SK-MEL-5 (cell line): ENCODE measurements at regions not wholly inside any gene's neighbourhood (a gene's known extent, or its start where the extent isn't known, plus 50 kb on each side); places are given as distances from the start of the nearest gene placed in this dataset.

Source experiments
- DNase-seq: peaks from one replicate; pipeline ENCODE4 v3.0.0-alpha.2; 2016; ENCODE audit warnings: low read depth, low spot score
- in situ Hi-C: cut with HindIII; loops from 2 replicates; pipeline ENCODE4 v1.10.0; 2016; ENCODE audit warnings: low sequenced_read_pairs, high pct_unique_total_duplicates, low pct_unique_long_range_greater_than_20kb

DNA sequence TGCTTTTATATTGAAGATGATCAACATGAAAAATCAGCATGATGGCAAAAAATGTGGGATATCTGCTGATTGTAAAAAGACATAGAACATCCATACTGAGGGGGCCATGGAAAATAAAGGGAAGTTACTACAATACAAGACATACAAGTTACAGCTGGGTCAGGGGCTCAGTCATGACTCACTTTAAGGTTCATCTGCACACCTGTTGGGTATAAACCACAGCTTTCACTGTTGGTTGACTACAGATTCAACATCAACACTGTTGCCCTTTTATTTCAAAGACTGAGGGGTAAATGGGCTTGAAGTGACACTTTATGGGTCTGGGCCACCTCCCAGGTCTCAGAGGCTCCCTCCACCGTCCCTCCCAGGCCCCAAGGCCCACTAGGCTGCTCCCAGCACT lies 98.1 kb upstream of the IRS2 start:
- DNase-seq = no peak
- in situ Hi-C loops = no loop called here

DNA sequence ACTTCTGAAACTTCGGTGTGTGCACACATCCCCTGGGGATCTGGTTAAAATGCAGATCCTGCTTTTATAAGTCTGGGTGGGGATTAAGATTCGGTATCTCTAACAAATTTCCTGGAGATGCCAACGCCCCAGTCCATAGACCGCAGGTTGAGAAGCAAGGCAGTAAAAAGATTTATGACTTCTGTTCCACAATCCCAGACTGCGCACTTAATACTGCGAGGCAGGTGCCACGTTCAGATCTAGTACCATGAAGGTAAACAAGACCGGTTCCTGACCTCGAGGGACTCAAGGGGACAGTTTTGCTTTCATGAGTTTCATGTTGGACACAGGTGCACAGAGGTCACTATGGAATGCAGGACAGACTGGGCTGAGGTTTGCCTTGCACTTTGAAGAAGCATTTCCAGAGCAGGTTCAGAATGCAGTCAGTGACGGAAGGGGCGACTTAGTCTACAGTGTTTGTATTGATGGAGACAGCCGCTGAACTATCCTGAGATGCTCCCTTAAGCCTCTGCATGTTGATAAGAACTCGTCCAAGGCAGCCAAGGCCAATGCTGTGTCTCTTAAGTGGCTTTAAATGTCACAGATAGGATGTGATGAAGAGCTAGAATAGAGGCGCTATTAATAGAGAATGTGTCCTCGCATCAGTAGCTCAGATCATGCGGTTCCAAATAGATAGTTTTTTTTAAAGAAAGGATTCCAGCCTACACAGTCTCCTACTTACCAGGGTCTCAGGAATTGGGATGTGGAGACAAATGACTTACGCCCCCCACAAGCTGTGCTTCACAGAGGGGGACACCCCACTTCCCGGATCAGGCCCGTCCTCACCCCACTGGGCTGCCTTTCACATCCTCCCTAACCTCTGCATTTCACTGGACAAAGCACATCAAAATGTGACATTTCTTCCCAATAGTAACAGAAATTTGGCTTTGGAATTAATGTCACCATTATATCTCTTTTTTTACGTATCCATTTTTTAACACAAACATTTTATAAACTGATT lies 97.1 kb upstream of the IRS2 start:
- peak; percentile 18 for DNase-seq
- in situ Hi-C loops = no loop called here

DNA sequence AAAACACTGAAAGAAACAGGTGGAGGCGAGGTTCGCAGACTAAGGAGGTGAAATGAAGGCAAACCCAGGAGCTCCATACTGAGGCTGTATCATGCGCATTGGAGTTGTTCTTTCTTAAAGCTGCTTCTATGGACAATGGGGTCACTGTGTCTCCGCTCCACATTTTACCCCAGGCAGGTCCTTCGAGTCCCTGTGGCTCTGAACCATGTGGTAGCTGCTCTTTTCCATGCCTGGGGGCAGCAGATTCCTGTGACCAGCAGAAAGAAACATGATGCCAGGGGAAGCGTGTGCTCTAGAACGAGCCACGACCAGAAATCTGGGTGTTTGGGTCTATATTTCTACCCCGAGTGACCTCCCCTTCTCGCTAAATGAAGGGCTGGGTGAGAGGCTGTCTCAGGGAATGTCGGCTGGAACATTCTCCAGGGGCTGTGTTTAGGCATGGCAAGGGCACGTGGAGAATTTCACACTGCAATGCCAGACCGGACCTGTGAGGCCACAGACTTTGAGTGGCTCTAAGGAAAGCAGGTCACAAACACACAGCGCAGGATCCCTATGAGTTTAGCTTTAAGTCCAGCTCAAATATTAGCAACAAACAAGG lies 95.7 kb upstream of the IRS2 start:
- in situ Hi-C loops = no loop called here
- no peak for DNase-seq

DNA sequence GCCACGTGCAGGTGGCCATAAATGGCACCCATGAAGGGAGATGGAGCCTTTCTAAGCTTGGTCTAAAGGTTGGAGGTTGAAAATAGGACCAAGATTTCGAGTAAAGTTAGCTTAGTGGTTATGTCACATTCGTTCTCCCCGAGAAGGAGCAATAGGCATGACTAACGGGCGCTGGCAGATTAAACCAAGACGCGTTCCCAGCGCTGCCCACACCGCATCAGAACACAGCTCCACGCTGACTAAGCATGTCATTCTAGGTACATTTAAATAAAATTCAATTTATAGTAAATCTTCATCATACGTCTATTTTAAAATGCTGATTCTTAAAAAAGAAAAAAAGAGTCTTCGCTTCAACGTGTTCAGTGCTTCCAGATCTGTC lies 95.0 kb upstream of the IRS2 start:
- no peak for DNase-seq
- in situ Hi-C loops = no loop called here

DNA sequence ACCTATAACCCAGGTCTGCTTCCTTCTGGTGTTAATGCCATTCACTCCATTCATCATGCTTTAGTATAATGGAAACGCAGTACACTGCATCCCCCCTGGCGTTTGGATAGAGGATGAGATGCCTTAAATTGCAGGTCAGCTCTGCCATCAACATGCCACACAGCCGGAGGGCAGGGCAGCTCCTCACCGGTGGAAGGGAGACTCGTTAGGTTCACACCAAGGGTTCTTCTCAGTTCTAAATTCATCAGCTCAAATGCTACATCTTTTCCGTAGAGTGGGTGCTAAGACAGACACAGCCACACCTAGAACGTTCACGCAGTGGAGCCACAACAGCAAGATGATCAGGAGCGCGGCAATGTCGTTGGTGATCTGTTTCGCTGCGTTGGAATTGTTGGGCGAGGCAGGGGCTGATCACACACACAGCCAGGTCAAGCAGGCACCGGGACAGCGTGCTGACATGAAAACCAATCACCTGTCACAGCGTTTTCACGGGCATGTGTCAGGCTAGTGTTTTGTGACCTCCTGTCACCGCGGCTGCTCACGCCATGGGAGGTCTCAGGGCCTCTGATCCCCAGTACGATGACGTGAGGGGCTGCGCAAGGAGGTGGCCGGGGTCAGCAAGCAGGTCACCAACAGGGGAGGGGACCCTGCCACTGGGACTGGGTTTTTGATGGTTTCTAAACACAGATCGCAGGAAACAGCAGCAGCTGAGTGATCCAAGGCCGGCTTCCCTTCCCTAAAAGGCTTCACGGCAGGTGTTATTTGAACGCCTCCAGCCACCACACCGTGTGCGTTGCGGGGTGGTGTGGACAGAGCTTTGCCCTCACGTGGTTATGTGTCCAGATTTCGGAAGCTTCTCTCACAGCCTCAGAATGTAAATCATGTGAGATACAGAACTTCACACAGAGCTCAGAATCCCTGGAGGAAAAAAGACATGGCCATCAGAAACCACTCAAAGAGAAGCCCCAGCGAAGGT lies 94.3 kb upstream of the IRS2 start:
- no peak for DNase-seq
- in situ Hi-C loops = no loop called here

DNA sequence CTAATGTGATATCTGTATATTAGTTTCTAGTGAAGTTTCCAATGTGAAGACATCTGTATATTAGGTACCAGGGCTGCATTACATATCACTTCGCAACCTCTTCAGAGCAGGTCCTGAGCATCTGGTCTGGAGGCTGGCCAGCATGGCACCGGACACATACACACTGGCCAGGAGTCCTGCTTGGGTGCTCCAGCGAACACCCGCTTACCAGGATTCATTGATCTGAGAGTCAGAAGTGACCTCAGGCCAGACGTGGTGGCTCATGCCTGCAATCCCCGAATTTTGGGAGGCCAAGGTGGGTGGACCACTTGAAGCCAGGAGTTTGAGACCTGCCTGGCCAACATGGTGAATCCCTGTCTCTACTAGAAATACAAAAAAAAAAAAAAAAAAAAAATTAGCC lies 93.0 kb upstream of the IRS2 start:
- no peak for DNase-seq
- in situ Hi-C loops = no loop called here

DNA sequence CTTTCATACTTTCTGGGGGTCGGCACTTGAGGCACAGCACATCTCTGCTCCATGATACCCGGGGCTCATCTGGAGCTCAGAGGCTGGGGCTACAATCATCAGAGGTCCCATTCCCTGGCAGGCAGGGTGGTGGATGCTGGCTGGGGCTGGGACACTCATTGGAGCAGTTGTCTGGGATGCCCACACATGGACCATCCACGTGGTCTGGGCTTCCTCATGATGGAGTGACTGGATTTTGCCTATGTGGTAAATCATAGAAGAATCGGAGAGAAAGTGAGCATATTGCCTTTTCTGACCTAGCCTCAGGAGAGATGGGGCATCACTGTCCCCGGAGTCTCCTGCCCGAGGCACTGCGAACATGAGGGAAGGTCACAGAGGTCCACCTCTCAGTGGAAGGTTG lies 91.4 kb upstream of the IRS2 start:
- in situ Hi-C loops = no loop called here
- no peak for DNase-seq

DNA sequence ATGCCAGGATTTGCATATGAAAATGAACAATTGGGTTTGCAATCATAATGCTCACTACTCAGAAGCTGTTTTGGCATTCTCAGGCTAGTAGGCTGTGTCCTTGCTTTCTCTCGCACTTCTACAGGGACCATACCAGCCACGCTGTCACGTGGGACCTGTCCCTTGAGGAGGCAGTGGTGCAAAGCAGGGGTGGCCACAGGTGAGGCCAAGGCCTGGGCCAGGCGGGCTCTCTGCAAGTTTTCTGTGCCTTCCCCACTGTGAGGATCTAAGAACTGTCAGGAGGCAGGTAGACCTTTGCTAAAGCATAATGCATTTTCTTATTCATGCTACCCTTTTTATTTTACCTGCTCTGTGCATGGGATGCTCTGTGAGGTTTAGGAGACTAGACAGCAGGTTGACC lies 89.4 kb upstream of the IRS2 start:
- in situ Hi-C loops = no loop called here
- no peak for DNase-seq

DNA sequence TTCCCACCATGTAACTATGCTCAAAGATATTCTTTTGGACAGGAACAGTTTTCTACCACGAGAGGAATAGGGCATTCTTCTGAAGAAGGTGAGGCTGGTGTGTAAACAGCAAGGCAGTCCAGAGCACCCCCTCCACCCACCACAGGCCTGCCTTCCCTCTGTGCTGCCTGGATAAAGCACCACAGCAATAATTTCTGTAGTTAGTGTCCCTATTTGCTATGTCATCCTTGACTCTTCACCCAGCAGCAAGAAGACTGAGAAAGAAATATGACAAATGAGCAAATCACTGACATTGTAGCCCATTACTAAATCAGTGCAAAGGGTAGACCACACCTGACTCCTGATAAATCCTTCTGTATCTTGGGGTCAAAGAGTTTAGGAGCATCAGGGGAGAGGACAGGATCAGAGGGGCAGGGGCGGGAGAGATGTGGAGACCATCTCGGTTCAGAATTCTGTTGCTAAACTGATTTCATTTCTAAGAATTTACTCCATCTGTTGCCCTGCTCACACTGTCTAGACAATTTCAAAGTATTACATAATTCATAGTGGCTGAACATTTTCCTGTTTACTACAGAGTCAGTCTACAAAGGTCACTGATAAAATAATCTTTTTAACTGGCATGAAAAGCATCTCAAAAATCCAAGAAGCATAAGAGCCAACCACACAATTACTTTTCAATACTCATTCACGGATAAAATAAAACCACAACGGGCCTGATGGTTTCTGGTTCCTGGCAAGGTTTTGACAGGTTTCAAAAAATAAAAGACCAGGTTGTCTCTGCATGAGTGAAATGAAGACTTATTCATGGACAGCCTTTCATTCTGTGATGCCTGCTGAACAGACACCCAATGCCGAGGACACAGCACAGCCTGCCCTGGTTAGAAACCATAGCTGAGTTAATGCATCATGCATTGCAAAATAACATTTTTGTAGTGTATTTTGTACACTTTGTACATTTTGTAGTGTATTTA lies 88.4 kb upstream of the IRS2 start:
- peak; percentile 20 for DNase-seq
- in situ Hi-C loops = no loop called here

DNA sequence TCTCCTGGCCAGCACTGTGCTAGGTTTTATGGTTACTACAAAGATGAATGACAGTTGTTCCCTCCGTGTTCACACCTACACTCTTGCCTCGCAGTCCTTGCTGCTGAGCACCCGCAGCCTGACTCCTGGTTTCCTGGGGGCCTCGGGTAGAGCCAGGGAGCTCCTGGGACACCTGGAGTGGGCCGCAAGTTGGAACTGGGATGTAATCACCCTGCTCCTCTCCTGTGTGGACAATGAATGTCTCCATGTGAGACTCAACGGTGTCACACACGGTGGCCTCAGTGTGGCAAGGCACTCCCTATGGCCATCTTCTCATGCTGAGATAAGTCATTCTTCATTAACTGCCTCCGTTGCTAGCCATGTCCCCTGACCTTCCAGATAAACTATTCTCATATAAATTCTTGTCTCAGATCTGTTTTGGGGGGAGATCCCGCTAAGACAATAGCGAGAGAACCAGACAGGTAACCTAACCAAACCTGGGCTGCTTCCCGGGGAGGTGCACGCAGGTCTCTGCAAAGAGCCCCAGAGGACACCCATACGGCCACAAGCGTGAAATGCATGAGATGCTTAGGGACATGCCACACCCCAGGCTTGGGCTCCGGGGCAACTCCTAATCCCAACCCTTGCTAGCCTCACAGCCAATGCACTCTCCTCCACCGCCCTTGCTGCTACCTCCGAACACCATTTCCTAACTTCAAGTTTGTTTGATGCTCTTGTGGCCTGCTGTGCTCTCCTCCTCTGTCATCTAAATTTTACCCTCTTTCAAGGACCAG lies 87.2 kb upstream of the IRS2 start:
- DNase-seq = no peak
- in situ Hi-C loops = no loop called here

DNA sequence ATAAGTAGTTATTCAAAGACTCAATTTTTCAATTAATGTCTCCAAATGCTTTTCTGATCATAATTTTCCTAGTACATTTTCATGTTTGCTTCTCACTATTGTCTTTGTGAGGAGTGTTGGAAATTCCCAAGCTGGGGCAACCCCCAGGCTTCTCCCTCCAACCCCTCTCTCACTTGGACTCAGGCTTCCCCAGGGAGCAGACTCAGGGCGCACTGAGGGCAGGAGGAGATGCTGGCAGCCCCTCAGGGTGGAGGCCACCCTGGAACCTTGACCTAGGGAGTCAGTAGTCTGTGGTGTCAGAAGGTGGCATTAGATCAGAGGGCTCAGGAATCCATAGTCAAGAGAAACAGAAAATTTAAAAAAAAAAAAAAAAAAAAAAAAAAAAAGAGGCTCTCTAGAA lies 86.5 kb upstream of the IRS2 start:
- in situ Hi-C loops = no loop called here

DNA sequence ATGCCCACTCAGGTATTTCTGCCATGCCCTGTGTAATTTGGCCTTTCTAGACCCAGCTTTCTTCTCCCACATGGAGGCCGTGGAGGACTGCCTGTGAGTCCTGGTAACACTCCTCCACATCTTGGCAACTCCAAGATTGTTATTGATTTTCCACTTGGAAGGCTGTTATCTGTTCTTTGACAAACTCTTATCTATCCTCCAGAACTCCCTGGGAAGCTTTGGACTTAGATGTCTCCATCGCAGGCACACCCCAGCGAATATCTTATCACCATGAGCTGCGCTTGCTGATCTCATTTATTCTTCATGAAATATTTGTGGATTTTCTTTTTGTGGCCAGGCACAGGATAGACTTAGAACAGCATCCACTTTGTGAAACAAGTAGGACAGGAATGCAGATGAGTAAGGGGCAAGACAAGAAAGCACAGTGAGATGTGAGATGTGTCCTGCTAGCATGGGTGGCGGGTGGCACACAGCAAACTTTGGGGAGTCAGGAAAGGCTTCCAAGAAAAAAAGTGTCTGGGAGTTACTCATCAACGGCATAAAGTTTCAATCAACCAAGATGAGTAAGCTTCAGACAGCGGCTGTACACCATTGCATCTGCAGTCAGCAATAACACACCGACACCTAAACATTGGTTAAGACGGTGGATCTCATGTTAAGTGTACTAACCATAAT lies 84.5 kb upstream of the IRS2 start:
- in situ Hi-C loops = no loop called here
- no peak for DNase-seq

More for the DNA sequence above, 86.5 kb upstream of the IRS2 start:
- DNase-seq = no peak

DNA sequence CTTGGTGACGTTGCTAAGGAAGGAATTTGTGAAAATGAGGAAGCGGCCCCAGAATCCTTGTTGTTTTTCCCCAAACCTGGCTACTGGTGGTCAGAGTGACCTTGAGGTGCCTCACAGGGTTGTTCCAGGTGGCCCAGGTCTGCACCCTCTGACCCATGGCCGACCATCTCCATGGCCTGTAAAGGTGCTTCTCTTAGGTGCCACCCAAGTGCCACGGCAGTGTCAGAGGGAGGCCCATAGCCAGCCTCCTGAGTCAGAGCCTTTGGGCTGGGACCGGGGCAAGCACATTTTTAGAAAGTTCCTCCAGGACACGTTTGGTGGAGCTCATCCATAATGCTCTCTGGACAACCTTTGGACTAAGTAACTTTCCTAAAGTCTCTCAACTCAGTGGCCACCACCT lies 83.9 kb upstream of the IRS2 start:
- DNase-seq = no peak
- in situ Hi-C loops = no loop called here

DNA sequence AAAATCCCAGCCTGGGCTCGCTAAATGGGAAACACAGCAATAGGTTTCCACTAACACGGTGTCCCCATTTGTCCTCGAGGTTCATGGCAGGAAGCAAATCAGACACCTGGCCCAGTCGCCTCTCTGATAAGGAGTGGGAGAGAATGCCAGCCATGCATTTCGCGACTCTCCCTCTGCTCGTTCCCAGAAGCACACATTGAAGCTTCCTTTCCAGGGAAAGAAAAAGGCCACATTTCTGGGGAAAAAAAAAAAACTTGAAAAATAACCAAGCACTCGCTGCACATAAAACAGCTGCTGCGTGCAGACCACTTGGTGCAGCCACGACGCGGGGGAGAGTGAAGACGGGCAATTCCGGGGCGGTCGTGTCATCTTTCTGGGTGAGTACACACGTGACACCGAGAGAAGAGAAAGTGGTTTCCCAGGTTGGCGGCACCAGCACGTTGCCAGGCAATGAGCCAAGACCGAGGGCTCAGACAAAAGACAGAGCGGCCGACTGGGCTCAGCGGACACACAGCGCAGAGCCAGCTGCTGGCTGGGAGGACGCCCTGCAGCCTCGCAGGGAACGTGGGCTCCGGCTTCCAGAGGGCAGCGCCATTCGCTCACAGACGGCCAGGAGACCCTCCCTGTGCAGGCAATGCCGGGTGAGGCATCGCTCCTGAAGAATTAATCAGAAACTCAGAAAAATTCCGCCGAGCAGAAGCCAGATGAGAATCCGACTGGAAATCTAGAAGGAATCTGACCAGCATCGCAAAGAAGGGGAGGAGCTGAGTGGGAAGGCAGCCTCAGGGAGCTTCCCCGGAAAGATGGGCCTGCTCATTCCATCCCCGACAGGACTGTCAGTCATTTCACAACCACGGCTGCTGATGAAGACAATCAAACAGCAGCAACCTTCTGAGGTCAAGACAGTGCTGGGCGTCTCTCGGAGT lies 83.2 kb upstream of the IRS2 start:
- in situ Hi-C loops = no loop called here
- peak; percentile 48 for DNase-seq
